Cerebellar cortex (tissue), 1 donor: ENCODE measurements at regions not wholly inside any gene's neighbourhood (a gene's known extent, or its start where the extent isn't known, plus 50 kb on each side); places are given as distances from the start of the nearest gene placed in this dataset.
A peak's percentile ranks its signal among the peaks of the same experiment; 100 is the strongest.

Experiments
- DNase-seq: peaks from one replicate; pipeline ENCODE4 v3.0.0-alpha.2; 2015; ENCODE audit warnings: low spot score

GRCh38 chr10:14391342-14391741 lies 60.6 kb upstream of the FRMD4A start:
- DNase-seq, result peak; percentile 90

- DNase-seq, result no peak
These were observed 59.4 kb upstream of the FRMD4A start for GRCh38 chr10:14389981-14390590.

- no peak for DNase-seq
These were observed 55.2 kb upstream of the FRMD4A start for GRCh38 chr10:14385596-14386593.

- no peak for DNase-seq
These were observed 54.2 kb upstream of the FRMD4A start for GRCh38 chr10:14384915-14385314.

GRCh38 chr10:14384116-14384730 lies 53.5 kb upstream of the FRMD4A start:
- DNase-seq, result no peak

- no peak for DNase-seq
These were observed 52.5 kb upstream of the FRMD4A start for GRCh38 chr10:14383266-14383665.

- DNase-seq, result no peak
These were observed 51.8 kb upstream of the FRMD4A start for GRCh38 chr10:14382531-14382930.

GRCh38 chr10:14382022-14382421 lies 51.3 kb upstream of the FRMD4A start:
- DNase-seq, result no peak

GRCh38 chr10:14381475-14381874 lies 50.8 kb upstream of the FRMD4A start:
- DNase-seq, result no peak

GRCh38 chr10:14380746-14381145 lies 50.0 kb upstream of the FRMD4A start:
- no peak for DNase-seq
